Brain microvascular endothelial cell (primary cell): ENCODE measurements at regions not wholly inside any gene's neighbourhood (a gene's known extent, or its start where the extent isn't known, plus 50 kb on each side); places are given as distances from the start of the nearest gene placed in this dataset.

Experiments used
- DNase-seq: peaks from one replicate; pipeline ENCODE4 v3.0.0-alpha.2; 2020
- H3K27ac ChIP-seq: fragments of 250-450 bp; sonication (Bioruptor Pico); 2 replicates; pipeline ENCODE4 v1.5.1; 2020; ENCODE audit warnings: mild to moderate bottlenecking, moderate library complexity
- H3K27me3 ChIP-seq: fragments of 250-450 bp; sonication (Bioruptor Pico); replicated peaks from 2 replicates; pipeline ENCODE4 v1.5.1; 2020; ENCODE audit warnings: mild to moderate bottlenecking
- H3K36me3 ChIP-seq: fragments of 250-450 bp; sonication (Bioruptor Pico); replicated peaks from 2 replicates; pipeline ENCODE4 v1.5.1; 2020; ENCODE audit warnings: mild to moderate bottlenecking
- H3K4me3 ChIP-seq: 2 replicates; pipeline ENCODE4 v1.5.1; 2011; ENCODE audit warnings: low read depth, mild to moderate bottlenecking, control low read depth, low read length, moderate library complexity
- CTCF ChIP-seq: IDR thresholded peaks from 2 replicates; pipeline ENCODE4 v1.5.1; 2011; ENCODE audit warnings: low read depth, mild to moderate bottlenecking, moderate library complexity, low read length, control low read depth, inconsistent platforms; ENCODE audit errors: missing control alignments
- in situ Hi-C: cut with HindIII; loops from 2 replicates; pipeline ENCODE4 v1.10.0; 2017; ENCODE audit warnings: low sequenced_read_pairs, low pct_ligation_motif_present

GRCh38 chr6:19995575-19996257 is 158.5 kb downstream of the ID4 start:
- in situ Hi-C loops, result no loop called here
- H3K4me3 ChIP-seq, result no peak overlapping the region
- no peak for DNase-seq
- H3K36me3 ChIP-seq, result no peaks in the 10 kb centered on the region
- no peak overlapping the region for H3K27ac ChIP-seq
- TF ChIP-seq CTCF, result no peak
- no peaks in the 10 kb centered on the region for H3K27me3 ChIP-seq

GRCh38 chr6:19997104-19997503 is 159.9 kb downstream of the ID4 start:
- in situ Hi-C loops, result no loop called here

GRCh38 chr6:19998541-19998940 is 161.4 kb downstream of the ID4 start:
- Histone ChIP-seq H3K36me3 (no peaks in the 10 kb centered on the region), H3K27me3 (no peaks in the 10 kb centered on the region), H3K4me3 (no peak overlapping the region), H3K27ac (no peak overlapping the region)
- TF ChIP-seq CTCF, result no peak
- no peak for DNase-seq
- in situ Hi-C loops, result no loop called here

More at GRCh38 chr6:19997104-19997503, 159.9 kb downstream of the ID4 start:
- no peak for DNase-seq
- H3K36me3 ChIP-seq, result no peaks in the 10 kb centered on the region
- TF ChIP-seq CTCF, result no peak
- H3K27me3 ChIP-seq, result no peaks in the 10 kb centered on the region
- H3K27ac ChIP-seq, result no peak overlapping the region
- no peak overlapping the region for H3K4me3 ChIP-seq

GRCh38 chr6:19999319-20000191 is 162.4 kb downstream of the ID4 start:
- Histone ChIP-seq H3K4me3 (no peak overlapping the region), H3K27ac (no peak overlapping the region), H3K36me3 (no peaks in the 10 kb centered on the region), H3K27me3 (no peaks in the 10 kb centered on the region)
- peak; percentile 33 for DNase-seq
- in situ Hi-C loops, result no loop called here
- no peak for TF ChIP-seq CTCF

- no peak overlapping the region for H3K4me3 ChIP-seq
- no peaks in the 10 kb centered on the region for H3K27me3 ChIP-seq
- TF ChIP-seq CTCF, result no peak
- H3K27ac ChIP-seq, result no peak overlapping the region
- no peaks in the 10 kb centered on the region for H3K36me3 ChIP-seq
- DNase-seq, result no peak
- in situ Hi-C loops, result no loop called here
Observed at GRCh38 chr6:20001286-20001685, 164.1 kb downstream of the ID4 start.

GRCh38 chr6:20006037-20006436 is 168.9 kb downstream of the ID4 start:
- Histone ChIP-seq H3K4me3 (no peak overlapping the region), H3K36me3 (no peaks in the 10 kb centered on the region), H3K27ac (no peak overlapping the region), H3K27me3 (no peaks in the 10 kb centered on the region)
- TF ChIP-seq CTCF, result no peak
- in situ Hi-C loops, result no loop called here
- no peak for DNase-seq
